HG02798 (cell line): ENCODE measurements at regions not wholly inside any gene's neighbourhood (a gene's known extent, or its start where the extent isn't known, plus 50 kb on each side); places are given as distances from the start of the nearest gene placed in this dataset.

Source experiments
- ATAC-seq: cut with Tn5 transposase; IDR thresholded peaks from one replicate; pipeline ENCODE4 v1.9.1; 2021; ENCODE audit warnings: mild to moderate bottlenecking; ENCODE audit not compliant: unreplicated experiment, poor library complexity

DNA sequence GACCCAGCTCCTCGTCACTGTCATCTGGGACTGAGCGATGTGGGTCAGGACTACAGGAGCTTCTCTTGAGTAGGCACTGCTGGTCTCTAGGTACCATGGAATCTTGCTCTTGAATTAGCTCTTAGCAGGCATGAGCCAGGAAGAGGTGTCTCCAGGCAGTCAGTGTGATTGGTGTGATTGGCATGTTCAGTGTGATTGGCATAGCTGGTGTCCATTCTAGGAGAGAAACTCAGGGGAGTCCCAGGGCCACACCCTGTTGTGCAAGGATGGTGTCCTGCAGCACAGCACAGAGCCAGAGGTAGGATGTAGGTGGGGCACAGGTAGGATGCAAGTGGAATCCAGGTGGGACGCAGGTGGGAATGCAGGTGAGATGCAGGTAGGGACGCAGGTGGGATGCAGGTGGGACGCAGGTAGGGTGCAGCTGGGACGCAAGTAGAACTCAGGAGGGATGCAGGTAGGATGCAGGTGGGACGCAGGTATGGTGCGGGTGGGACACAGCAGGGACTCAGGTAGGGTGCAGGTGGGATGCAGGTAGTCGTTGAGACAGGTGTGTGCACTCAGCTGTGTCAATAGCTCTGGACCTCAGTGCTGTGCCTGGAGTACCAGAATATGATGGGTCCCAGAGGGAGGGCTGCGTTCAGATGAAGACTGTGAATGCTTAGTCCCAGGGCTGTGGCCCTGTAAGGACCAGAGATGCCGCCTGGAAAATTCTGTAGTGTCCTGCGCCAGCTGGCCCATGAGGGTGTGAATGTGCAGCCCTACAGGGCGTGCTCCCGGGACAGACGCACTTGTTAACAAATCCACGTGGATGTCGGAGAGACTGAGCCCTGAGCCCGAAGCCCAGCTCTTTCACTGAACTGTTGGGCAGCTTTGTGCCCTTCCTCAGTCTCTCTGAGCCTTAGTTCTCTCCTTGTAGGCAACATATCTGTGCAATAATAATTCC, 248.2 kb upstream of the PITRM1 start:
- ATAC-seq, result no peak

DNA sequence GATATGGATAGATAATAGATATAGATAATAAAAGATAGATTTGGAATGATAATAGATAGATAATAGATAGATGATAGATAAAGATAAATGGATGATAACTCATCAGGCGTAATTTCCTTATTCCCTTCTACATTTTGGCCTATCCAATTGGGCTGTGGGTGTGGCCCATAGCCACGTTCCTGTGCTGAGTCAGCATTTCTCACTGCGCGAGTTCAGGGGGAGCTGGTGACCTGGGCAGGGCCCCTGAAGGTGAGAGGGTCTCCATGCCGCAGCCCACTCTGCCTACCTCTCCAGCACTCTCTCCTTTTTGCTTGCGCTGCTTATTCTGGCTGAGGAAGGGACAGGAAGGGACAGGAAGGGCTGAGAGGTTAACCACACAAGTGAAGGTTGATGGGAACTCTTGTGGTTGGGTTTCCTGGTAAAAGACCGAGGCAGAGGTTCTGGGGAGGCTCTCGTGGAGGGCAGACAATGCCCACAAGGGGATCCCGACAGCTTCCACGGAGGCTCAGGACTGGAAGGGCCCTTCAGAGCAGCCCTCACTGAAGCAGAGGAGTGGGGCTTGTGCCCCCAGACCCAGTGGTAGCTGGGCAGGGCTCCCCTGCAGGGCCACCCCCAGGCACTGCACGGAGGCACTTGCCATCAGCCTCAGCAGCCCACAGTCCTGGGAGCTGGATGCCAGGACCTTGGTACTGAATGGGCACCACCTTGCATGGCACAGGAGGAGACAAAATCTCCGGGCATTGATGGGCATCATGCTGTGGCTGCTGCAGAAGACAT, 247.3 kb upstream of the PITRM1 start:
- no peak for ATAC-seq

DNA sequence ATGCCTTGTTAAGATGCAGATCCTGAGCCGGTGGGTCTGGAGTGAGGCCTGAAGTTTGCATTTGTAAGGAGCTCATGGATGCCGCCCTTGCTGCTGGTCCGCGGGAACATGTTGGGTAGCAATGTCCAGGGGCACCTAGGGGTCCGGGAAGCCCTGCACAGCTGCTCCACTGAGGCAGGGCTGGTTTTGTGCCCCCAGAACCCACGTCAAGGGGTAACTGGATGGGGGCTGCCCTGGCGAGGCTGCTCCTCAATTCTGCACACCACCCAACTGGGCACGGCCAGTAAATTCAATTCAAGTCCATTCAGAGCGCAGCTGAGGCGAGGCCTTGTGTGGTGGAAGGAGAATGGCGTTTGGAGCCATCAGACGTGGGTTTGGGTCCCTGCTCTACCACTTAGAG, 246.3 kb upstream of the PITRM1 start:
- ATAC-seq, result no peak

DNA sequence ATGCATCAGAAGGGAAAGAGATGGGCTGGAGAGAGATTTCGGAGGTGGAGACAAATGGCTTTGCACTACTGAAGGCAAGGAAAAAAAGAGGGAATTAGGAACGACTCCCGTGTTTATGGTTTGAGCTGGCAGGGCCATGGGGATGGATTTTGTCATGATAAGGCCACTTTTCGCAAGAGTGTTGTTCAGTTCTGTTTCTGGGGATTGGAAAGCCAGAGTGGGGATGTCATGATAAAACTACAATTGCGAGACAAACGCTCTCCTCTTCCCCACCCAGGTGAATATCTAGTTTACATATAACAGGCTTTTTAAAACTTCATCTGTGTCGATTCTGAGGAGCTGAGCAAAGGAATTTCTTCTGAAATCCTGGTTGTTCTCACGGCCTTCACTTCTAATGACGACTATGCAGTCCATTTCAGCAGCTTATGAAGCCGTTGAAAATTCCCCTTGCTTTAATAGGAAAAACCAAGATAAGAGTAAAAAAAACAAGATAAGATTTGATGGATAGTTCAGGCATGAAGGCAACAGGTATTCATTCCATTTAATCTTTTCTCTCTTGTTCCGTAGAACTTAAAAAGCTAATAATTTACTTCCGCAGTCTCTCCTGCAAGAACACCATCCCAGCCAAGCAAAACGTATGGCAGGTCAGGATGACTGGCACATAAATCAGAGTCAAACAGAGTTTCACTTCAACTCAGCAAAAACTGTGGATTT, 245.6 kb upstream of the PITRM1 start:
- no peak for ATAC-seq

DNA sequence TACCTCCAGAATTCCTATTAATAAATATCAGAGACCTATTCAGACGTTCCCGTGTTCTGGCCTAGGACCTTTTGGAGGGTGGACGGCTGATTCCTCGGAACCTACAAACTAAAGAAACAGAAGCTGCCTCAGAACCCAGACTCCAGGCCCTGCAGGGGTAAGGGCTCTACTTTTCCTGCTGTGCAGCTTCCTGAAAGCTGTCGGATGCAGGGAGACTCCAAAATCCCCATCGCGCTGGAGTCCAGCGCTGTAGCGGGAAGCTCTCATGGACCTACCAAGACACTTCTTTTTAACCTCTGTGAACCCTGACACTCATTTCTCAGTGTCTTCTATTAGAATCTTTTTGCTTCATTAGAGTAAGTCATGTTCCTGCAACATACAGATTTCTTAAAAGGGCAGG, 244.5 kb upstream of the PITRM1 start:
- ATAC-seq, result no peak

DNA sequence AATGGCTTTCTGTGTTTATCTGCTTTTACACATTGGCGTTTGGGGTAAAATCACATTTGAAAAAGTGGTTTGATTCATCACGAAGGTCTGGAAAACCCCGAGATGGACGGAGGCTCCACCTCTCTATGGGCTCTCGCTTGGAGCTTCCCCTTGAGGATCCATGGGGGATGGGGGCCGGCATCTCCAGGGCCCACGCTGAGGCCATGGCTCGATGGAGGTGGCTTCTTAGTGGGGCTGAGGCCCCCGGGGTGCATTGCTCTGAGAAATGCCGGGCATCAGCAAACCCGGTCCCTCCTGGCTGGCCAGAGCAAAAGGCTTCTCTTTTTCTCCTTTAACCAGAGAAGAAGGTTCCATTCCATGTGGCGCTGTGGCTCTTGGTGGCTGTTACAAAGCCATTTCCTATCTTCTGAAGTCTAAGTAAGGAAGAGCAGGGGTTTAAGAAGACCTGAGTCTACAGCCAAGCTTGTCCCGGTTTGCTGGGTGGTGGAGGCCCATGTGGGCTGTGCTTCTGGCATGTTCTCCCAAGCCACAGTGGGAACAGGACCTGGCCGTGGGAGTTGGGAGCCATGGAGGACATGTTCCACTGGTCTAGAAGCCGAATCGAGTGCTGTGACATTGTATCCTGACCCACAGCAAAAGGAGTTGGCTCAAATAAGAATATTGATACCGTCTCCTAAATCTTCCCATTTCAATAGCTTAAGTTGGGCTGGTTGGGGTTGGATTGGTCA, 243.5 kb upstream of the PITRM1 start:
- ATAC-seq, result no peak

DNA sequence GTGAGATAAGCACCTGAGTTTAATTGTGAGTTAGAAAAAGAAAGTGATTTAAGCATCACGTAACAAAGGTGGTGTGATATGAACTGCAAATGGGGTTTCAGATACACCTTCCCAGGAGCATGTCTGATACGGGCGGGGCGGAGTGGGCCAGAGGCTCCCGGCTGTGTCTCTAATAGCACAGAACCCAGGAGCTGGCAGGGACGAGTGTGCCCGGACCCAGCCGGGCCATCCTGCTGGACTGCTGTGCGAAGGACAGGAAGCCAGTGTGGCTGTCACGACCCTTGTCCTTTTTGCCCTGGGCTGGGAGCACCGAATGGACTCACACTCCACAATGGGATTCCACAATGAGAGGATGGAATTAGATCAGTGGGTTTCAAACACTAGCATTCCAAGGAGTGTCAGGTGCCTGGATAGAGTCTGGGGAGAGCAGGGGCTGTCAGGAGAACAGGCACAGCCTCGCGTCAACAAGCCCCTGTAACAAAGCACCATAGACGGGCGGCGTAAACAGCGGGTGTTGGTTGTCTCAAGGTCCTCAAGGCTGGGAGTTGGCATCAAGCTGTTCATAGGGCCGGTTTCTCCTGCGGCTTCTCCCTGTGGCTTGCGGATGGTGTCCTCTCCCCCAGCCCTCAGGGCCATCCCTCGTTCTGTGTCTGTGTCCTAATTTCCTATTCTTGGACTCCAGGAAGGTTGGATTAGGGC, 242.6 kb upstream of the PITRM1 start:
- no peak for ATAC-seq

DNA sequence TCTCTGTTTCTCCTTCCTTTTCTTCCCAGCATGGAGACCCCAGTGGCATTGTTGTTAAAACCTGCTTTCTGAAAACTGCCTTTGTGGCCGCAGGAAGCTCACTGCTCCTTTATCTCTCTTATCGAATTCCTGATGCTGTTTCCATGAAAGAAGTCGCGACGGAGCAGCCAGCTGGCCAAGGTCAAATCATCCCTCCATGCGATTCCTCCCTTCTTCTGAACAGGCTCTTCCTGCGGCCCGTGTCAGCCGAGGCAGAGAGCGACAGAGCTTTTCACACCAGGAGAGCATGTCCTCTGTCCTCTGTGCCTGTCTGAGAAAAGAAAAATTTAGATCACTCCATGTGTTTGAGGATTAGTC, 242.1 kb upstream of the PITRM1 start:
- ATAC-seq, result no peak

DNA sequence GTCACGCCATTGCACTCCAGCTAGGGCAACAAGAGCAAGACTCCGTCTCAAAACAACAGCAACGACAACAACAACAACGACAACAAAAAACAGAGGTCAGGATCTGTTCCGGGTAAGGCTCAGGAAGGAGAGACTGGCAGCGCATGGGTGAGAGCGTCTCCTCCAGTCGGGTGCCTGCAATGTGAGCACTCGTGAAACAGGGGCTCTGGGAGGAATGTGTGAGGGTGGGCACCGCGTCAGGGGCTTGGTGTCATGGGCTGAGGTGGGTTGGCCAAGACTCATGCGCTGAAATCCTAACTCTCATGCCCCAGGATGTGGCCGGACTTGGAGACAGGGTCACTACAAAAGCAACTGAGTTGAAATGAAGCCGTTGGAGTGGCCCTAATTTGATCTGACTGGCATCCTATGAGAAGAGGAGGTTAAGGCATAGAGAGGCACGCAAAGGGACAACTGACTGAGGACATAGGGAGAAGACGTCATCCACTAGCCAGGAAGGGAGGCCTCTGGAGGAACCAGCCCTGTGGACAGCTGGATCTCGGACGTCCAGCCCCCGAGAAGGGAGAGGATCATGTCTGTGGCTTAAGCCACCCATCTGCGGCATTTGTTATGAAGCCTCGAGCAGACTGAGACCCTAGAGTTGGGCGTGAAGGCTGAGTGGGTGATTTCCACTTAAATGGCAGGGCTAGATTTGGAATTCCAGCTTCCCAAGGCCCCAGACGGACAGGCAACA, 241.5 kb upstream of the PITRM1 start:
- ATAC-seq, result no peak

DNA sequence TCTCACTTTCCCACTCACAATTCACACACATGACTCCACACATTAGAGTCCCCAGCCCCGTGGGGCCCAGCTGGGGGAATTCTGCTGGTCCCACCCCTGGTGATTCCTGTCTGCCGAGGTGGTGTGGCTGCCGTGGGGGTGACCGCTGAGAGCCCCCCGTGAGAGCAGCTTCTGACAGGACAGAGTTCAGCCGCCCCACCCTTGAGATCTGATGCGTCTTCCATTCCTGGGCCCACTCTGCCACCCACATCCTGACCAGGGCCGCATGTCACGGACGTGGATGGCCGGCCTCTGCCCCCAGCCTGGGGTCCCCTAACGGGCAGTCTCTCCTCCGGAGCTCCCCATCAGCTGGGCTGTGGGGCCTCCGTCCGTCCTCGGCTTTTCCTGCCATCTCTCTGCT, 240.1 kb upstream of the PITRM1 start:
- ATAC-seq, result no peak

DNA sequence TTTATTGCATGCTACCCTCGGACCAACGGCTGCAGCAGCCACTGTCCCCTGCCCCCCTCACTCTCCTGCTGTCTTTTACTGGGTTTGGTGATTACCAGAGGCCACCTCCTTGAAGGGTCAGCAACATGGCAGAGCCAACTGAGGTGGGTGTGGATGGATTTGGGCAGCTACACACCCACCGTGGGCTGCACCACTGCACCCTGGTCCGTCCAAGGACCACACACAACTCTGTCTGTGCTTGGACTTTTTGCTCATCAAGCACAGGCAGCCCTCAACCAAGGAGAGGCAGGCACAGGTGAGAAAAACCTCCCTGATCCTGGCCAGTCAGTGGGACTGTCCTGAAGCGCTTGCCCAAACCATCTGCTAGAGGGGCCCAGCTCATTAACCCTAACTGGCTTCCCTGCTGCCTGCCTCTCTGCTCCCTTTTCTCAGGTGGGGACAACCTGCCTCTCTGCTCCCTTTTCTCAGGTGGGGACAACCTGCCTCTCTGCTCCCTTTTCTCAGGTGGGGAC, 239.5 kb upstream of the PITRM1 start:
- no peak for ATAC-seq

DNA sequence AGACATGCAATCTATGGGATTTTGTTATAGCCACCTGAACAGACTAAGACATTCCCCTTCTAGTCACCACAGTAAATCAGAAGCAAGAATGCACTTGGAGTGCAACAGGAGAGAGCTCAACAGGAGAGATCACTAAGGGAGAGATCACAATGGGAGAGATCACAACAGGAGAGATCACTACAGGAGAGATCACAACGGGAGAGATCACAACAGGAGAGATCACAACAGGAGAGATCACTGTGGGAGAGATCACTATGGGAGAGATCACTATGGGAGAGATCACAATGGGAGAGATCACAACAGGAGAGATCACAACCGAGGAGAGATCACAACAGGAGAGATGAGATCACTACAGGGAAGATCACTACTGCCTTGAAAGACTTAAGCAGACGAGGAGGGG, 238.5 kb upstream of the PITRM1 start:
- ATAC-seq, result no peak

DNA sequence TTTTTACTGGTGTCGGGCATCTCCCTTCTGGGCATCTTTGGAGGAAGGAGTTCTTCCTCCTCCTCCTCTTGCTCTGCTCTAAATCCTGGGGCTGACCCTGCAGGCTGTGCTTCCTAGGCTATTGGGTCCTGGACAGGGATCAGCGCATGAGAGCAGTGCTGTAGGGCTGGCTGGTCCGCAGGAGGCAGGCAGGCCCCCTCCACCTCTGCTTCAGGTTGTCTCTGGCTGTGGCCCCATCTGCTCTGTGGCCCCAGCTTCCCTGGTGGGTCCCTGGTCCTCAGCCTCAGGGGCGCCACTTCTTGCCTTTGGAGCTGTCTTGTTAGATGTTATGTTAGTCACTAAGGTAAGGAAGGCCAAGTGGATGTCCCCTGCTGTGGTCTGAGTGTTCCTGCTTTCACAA, 237.3 kb upstream of the PITRM1 start:
- ATAC-seq, result no peak

DNA sequence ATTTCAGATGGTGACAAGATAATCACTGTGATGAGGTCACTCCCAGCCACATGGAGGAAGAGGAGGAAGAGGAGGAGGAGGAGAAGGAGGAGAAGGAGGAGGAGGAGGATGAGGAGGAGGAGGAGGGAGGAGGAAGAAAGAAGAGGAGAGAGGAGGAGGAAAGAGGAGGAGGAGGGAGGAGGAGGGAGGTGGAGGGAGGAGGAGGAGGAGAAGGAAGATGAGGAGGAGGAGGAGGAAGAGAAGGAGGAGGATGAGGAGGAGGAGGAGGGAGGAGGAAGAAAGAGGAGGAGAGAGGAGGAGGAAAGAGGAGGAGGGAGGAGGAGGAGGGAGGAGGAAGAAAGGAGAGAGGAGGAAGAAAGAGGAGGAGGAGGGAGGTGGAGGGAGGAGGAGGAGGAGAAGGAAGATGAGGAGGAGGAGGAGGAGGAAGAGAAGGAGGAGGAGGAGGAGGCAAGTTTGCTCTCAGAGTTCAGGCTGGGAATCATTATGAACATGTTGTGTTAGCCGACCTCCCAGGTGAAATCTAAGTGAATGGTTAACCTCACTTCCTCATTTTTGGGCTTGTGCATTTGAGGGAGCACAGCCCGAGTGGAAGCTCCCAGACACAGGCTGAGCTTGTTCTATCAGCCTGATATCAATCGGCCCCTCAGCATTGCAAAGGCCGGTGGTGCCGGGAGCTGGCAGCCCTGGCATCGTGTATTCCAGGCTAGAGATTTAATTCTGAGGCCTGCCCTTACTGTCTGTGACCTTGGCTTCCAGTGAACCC, 236.2 kb upstream of the PITRM1 start:
- ATAC-seq, result no peak

DNA sequence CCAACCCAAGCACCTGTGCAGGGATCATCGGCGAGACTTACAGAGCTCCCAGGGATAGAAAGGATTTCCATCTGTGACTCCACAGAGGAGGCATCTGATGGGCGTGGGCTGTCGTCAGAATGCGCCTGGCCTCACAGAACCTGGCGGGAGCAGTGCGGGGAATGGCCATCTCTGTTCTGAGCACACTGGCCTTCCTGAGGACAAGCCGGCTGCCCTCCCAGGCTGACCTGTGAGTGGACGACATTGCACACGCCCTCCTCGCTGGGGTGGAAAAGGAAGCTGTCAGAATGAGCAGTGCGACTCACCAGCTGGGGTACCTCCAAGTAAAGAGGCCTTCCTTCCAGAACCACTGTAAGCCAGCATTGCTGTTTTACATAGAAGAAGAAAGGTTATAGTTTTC, 234.6 kb upstream of the PITRM1 start:
- ATAC-seq, result no peak

DNA sequence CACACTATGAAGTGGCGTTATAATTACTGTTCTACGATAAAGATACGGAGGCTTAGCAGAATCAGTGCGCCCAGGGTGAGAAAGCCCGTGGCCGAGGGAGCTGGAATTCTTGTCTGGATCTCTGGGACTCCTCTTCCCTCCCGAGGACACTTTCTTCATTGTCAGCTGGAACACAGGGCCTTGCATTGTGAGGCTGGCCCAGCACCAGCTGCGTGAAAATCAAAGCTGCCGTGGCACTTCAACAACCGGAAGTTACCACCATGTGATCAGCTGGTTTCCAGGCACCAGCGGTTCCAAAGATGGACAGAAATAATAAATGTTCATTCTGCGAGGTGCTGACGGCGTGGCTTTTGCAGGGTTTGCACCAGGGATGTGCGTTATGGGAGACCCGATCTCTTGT, 234.0 kb upstream of the PITRM1 start:
- no peak for ATAC-seq

DNA sequence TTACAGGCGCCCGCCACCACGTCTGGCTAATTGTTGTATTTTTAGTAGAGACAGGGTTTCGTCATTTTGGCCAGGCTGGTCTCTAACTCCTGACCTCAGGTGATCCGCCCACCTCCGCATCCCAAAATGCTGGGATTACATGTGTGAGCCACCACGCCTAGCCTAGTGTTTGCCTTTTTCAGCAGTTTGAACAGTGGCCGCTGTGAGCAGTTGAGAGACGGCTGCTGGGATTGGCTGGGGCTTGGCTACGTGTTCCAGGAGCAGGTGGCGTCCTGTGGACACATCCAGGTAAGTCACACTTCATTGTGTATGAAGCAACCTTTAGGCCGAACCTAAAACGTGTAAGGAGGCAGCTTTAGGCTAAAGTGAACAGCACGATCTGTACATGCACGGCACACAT, 231.8 kb upstream of the PITRM1 start:
- no peak for ATAC-seq

DNA sequence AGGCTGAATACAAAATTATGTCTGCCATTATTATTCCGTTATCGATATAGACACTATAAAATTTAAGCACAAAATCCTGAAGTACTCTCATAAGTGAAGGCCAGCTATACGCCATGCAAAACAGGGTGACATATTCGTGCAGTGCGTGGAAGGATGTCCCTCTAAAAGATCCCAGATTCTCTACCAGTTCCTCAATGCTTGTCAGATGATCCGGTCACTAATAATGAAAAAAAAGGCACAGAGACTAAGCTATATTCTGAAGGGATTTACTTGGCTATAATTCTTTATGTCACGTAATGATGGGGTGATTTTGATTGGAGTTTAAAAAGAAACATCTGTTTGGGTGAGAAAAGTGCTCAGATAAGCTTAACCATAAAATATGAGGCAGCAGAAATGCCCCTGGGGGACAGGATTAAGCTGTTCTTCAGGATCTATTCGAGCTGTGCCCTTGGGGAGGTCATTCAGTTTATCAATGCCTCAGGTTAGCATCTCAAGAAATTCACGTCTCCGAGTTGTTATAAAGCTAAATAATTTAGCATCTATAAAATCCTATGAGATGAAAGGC, 229.7 kb upstream of the PITRM1 start:
- ATAC-seq, result no peak
